NK-92 (cell line): ENCODE measurements at regions not wholly inside any gene's neighbourhood (a gene's known extent, or its start where the extent isn't known, plus 50 kb on each side); places are given as distances from the start of the nearest gene placed in this dataset.

Experiments
- DNase-seq: peaks from one replicate; lab custom pipeline; 2025; ENCODE audit not compliant: unreplicated experiment; lab: John Stamatoyannopoulos, UW

- no peak for DNase-seq
These were observed 772.3 kb downstream of the BRD1 start for GRCh38 chr22:49055406-49055805.

- DNase-seq: no peak
These were observed 774.1 kb downstream of the BRD1 start for GRCh38 chr22:49053578-49053977.

DNA sequence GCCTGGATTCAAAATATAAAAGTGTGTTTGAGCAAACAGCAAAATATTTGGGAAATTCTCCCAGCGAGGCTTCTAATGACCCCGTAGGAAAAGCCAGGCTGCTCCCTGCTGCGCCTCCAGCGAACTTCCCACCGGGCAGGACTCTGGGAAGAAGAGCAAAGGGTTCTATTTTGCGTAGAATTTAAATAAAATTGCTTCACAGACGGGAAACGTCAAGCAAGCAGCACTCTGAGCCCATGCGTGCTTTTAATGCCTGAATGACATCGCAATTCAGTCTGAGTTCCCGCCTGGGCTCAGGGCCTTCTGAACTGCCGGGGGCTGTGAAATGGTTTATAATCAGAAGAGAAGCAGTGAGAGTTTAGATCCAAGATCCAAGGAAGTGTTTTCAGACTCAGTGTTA lies 775.1 kb downstream of the BRD1 start:
- no peak for DNase-seq

- no peak for DNase-seq
These were observed 775.6 kb downstream of the BRD1 start for GRCh38 chr22:49052023-49052538.

DNA sequence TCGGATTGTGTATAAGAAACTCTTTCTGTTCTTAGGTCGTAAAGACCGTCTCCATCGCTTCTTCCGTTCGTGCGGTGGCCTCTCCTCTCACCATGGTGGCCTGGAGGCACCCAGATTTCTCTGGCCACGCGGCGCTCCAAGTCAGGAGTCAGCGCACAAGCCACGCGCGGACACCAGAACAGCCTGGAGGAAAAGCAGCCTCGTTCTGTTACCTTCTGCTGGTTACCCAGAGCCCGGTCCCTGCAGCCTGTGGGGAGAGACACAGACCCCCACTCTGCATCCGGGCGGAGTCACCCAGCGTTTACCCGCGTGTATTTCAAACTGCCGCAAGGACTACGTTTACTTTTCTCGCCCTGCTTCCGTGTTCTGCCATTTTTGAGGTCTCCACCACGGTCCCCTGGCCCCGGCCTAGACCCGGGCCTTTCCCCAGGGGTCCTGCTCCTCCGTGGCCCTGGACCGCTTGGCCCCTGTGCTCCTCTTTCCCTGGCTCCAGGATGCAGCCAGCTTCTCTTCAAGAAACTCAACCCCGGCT lies 776.1 kb downstream of the BRD1 start:
- no peak for DNase-seq

- DNase-seq: no peak
These were observed 778.0 kb downstream of the BRD1 start for GRCh38 chr22:49049691-49050090.

- DNase-seq: no peak
These were observed 779.1 kb downstream of the BRD1 start for GRCh38 chr22:49048591-49048990.

- DNase-seq: no peak
These were observed 780.2 kb downstream of the BRD1 start for GRCh38 chr22:49047447-49047846.

GRCh38 chr22:49046546-49047361 lies 780.9 kb downstream of the BRD1 start:
- no peak for DNase-seq

DNA sequence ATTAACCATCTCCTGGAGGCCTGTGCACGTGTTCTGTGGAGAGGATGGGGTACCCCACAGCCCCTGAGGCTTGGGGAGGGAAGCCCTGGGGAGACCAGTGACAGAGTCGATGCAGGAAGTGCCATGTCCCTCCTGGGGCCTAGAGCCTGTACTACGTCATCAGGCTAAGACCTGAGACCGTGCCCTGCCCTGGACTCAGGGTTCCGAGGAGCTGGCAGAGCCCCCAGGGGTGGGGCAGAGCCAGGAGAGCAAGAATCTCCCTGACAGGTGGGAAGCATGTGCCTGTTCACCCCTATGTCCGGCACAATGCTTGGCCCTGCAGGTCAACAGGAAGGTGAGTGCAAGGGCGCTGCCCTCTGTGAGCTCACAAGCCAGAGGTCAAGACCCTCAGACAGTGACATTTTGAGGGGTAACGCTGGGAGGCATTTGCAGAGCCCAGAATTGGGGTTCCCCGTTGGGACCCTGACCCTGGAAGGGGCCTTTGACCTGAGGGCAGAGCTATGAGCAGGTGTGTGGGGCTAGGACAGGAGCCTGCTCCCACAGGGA lies 781.6 kb downstream of the BRD1 start:
- DNase-seq: no peak

- DNase-seq: no peak
These were observed 782.4 kb downstream of the BRD1 start for GRCh38 chr22:49045276-49045675.

DNA sequence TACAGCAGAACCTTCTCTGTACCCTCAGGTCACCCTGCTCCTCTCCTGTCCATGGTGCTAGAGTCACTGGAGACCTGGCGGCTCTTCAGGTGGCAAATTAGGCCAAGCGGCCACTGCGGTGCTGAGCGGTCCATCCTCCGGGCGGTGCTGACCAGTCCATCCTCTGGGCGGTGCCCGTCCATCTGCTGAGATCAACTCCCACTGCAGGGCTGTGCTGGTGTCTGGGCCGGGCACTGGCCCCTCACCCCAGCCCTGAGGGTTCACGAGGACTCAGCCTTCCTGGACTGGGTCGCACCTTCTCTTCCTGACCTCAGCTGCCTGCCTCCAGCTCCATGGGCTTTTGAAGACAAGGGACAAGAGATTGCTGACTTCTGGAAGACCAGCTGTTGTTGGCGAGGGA lies 782.9 kb downstream of the BRD1 start:
- DNase-seq: no peak

GRCh38 chr22:49044091-49044490 lies 783.6 kb downstream of the BRD1 start:
- DNase-seq: no peak

DNA sequence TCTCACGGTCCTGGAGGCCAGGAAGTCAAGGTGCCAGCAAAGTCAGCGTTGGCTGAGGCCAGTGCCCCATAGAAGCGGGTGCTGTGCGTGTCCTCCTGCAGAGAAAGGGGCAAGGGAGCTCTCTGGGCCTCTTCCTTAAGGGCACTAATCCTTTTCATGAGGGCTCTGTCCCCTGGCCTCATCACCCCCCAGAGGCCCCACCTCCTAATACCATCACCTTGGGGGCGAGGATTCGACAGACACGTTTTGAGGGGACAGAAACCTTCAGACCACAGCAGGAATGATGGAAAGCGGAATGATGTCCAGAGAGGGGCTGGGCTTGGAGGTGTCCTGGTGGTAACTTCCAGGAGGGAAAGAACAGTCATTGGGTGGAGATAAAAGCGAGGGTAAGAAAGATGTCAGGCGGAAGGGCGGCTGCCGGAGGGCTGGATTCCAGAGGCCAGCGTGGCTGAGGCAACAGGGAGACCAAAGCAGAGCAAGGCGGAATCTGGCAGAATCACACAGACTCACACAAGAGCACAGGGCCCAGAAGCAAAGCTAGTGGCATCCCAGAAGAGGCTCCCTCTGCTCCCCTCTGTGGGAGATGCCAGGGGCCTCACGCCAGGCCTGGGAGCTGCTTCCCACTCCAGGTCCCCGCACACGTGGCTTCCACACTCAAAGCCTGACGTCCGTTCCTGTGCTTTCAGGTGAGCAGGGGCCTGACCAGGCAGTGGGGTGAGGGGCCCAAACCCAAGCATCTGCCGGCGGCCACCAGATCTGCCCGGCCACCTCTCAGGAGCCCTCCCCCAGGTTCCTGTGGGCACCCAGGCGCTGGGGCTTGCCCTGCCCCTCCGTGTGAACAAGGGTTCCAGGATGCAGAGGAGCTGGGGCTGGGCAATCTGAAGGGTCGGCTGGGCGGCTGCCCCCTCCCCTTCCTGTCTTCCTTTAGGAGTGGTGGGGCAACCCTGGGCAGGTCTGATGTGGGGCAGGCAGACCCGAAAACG lies 784.5 kb downstream of the BRD1 start:
- DNase-seq: no peak

GRCh38 chr22:49042066-49042465 lies 785.6 kb downstream of the BRD1 start:
- DNase-seq: no peak

DNA sequence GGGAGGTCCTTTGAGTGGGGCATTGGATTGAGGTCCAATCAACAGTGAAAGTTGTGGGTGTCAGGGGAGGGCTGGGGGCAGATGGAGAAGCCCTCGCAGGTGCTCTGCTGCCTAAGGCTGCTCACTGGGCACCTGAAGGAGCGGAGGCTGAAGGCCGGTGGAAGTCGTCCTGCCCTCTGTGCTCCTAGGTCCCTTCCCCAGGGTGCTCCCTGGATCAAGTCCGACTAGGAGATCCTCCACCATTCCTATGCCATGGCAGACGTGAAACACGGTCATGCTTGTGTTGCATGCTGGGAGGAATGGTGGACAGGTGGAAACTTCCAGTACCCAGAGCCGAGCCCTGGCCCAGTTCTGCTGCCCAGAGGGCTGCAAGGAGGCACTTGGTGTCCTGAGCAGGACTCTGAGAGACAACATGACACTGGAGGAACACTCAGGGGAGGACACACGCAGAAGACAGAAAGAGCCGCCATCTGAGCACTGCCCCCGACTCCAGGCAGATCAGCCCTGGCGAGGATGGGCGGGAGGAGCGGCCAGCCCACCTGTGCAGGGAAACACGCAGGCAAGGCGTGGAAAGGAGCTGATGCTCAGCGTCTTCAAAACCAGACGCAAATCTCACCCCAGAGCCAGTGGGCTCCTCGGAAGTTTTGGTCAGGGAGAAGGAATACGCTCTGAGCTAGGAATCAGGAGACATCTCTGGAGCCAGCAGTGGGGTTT lies 786.8 kb downstream of the BRD1 start:
- DNase-seq: no peak

DNA sequence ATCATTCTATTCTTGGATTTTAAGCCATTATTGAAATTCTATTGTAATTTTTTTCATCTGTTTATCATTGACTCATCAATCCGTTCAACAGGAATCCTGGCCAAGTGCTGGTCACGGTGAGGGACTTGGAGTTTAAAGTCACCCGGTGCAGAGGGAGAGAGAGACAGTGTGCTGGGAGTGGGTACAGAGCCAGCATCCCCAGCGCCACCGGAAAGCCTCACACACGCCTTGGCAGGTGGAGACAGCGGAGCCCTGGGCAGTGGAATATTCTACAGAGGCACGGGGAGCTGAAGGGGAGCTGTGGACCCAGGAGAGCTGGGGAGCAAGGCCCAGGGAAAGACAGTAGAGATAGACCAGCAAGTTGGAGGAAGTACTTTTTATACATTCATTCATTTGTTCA lies 787.6 kb downstream of the BRD1 start:
- DNase-seq: no peak

- no peak for DNase-seq
These were observed 788.0 kb downstream of the BRD1 start for GRCh38 chr22:49039625-49040024.

- DNase-seq: no peak
These were observed 789.9 kb downstream of the BRD1 start for GRCh38 chr22:49037701-49038245.

DNA sequence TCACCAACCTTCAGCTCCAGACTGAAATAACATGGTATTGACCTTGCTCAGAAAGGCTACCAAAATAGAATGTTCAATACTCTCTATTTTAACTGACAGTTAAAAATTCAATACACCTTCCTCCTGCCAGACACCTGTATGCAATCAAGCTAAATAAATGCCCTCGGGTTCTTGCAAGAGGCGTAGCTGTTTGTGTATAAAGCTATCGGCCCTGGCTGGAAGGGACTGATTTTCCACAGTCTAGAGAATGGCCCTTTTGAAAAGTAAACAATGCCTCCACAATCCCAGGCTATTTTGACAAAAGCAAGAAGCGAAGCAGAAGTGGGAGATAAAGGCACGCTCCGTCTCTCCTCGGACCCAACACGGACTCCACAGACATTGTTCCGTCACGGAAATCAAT lies 791.2 kb downstream of the BRD1 start:
- no peak for DNase-seq
